NCI-H187 treated with DMSO at 0.1 percent for 48 hours (cell line): ENCODE measurements at regions not wholly inside any gene's neighbourhood (a gene's known extent, or its start where the extent isn't known, plus 50 kb on each side); places are given as distances from the start of the nearest gene placed in this dataset.

Source experiments
- DNase-seq: peaks from one replicate; lab custom pipeline; 2025; lab: John Stamatoyannopoulos, UW

GRCh38 chr14:97724265-97724731 is 927.1 kb downstream of the VRK1 start:
- DNase-seq, result no peak

GRCh38 chr14:97726676-97727075 is 929.5 kb downstream of the VRK1 start:
- no peak for DNase-seq

GRCh38 chr14:97730706-97731105 is 933.5 kb downstream of the VRK1 start:
- no peak for DNase-seq

GRCh38 chr14:97731800-97732199 is 934.6 kb downstream of the VRK1 start:
- no peak for DNase-seq

- no peak for DNase-seq
These were observed 950.1 kb downstream of the VRK1 start for GRCh38 chr14:97747316-97747715.

GRCh38 chr14:97748616-97749015 is 951.4 kb downstream of the VRK1 start:
- DNase-seq, result no peak

GRCh38 chr14:97757491-97757890 is 960.3 kb downstream of the VRK1 start:
- peak; percentile 7 for DNase-seq

- DNase-seq, result no peak
These were observed 962.9 kb downstream of the VRK1 start for GRCh38 chr14:97760050-97760449.

GRCh38 chr14:97762386-97762785 is 965.2 kb downstream of the VRK1 start:
- no peak for DNase-seq

- no peak for DNase-seq
These were observed 974.3 kb downstream of the VRK1 start for GRCh38 chr14:97771340-97772045.

- no peak for DNase-seq
These were observed 976.4 kb downstream of the VRK1 start for GRCh38 chr14:97773598-97773997.

GRCh38 chr14:97776890-97777558 is 979.8 kb downstream of the VRK1 start:
- DNase-seq, result no peak

GRCh38 chr14:97777622-97778355 is 980.6 kb downstream of the VRK1 start:
- no peak for DNase-seq

GRCh38 chr14:97779140-97779539 is 982.0 kb downstream of the VRK1 start:
- DNase-seq, result no peak

GRCh38 chr14:97780804-97781203 is 983.6 kb downstream of the VRK1 start:
- no peak for DNase-seq

- DNase-seq, result no peak
These were observed 984.8 kb downstream of the VRK1 start for GRCh38 chr14:97781961-97782360.

- DNase-seq, result no peak
These were observed 985.8 kb downstream of the VRK1 start for GRCh38 chr14:97782871-97783414.

- no peak for DNase-seq
These were observed 988.3 kb downstream of the VRK1 start for GRCh38 chr14:97785495-97785894.

GRCh38 chr14:97788364-97788763 is 991.2 kb downstream of the VRK1 start:
- DNase-seq, result no peak

- no peak for DNase-seq
These were observed 991.8 kb downstream of the VRK1 start for GRCh38 chr14:97788846-97789526.

GRCh38 chr14:97791072-97791471 is 993.9 kb downstream of the VRK1 start:
- DNase-seq, result no peak

GRCh38 chr14:97791906-97792305 is 994.7 kb downstream of the VRK1 start:
- DNase-seq, result no peak
